HepG2 (cell line): ENCODE measurements at regions not wholly inside any gene's neighbourhood (a gene's known extent, or its start where the extent isn't known, plus 50 kb on each side); places are given as distances from the start of the nearest gene placed in this dataset.

ENCODE experiments used
- CBFB ChIP-seq: sonication (generic); formaldehyde crosslinking; IDR thresholded peaks from 2 replicates; pipeline ENCODE4 v1.4.0; 2020; ENCODE audit warnings: missing genetic modification reagents
- CTCF ChIP-seq: sonication (generic); formaldehyde crosslinking; IDR thresholded peaks from 2 replicates; pipeline ENCODE4 v1.5.0; 2020; ENCODE audit warnings: mild to moderate bottlenecking, missing genetic modification reagents, moderate library complexity
- LCORL ChIP-seq, 2 experiments: fragments of 450-650 bp in 1 of 2; sonication (generic) in 1 of 2; formaldehyde crosslinking in 1 of 2; IDR thresholded peaks; 2 replicates each; pipeline versions ENCODE4 v1.5.0 to v1.6.1; 2017 to 2020; ENCODE audit warnings: antibody characterized with exemption in 1 of 2, missing genetic modification reagents in 1 of 2
- NCOA2 ChIP-seq: sonication (generic); formaldehyde crosslinking; IDR thresholded peaks from 2 replicates; pipeline ENCODE4 v1.8.0; 2022; ENCODE audit warnings: inconsistent platforms
- POLR2AphosphoS2 ChIP-seq: IDR thresholded peaks from 2 replicates; pipeline ENCODE4 v1.6.1; 2011; ENCODE audit warnings: low read depth, low read length, improper control_type of control experiment
- POLR2AphosphoS5 ChIP-seq: IDR thresholded peaks from 2 replicates; pipeline ENCODE4 v1.6.1; 2012; ENCODE audit warnings: low read depth, low read length
- TCF12 ChIP-seq, 2 experiments: fragments of 450-650 bp in 1 of 2; sonication (generic) in 1 of 2; formaldehyde crosslinking in 1 of 2; IDR thresholded peaks; 2 replicates each; pipeline versions ENCODE4 v1.6.1 to v1.8.0; 2017 to 2022; ENCODE audit warnings: antibody characterized with exemption in 1 of 2, mild to moderate bottlenecking in 1 of 2, missing genetic modification reagents in 1 of 2, moderate library complexity in 1 of 2
- ZFP41 ChIP-seq: sonication (generic); formaldehyde crosslinking; IDR thresholded peaks from 2 replicates; pipeline ENCODE4 v1.4.0; 2020; ENCODE audit warnings: mild to moderate bottlenecking, missing genetic modification reagents, borderline replicate concordance
- ZHX1 ChIP-seq: sonication (generic); formaldehyde crosslinking; IDR thresholded peaks from 2 replicates; pipeline ENCODE4 v1.8.1; 2022; ENCODE audit warnings: low read depth, mild to moderate bottlenecking, missing genetic modification reagents
- ZNF639 ChIP-seq: conservative IDR thresholded peaks from 2 replicates; pipeline ENCODE4 v1.6.1; 2018; ENCODE audit warnings: missing genetic modification reagents

- TF ChIP-seq ZFP41 (no peak), ZNF639 (CRISPR knock-in tag) (no peak), CBFB (CRISPR knock-in tag) (no peak), POLR2AphosphoS2 (no peak), NCOA2 (CRISPR knock-in tag) (no peak), TCF12 (IDR thresholded peaks at IDR 0.05) (no peak), TCF12 (CRISPR knock-in tag; IDR thresholded peaks at IDR 0.05) (no peak), LCORL (IDR thresholded peaks at IDR 0.05) (no peak), LCORL (CRISPR knock-in tag; IDR thresholded peaks at IDR 0.05) (no peak), CTCF (CRISPR knock-in tag) (no peak), POLR2AphosphoS5 (no peak), ZHX1 (no peak)
These were observed 914.9 kb downstream of the EFNA5 start for GRCh38 chr5:106755789-106756188.
